Panc1 (cell line): ENCODE measurements at regions not wholly inside any gene's neighbourhood (a gene's known extent, or its start where the extent isn't known, plus 50 kb on each side); places are given as distances from the start of the nearest gene placed in this dataset.

Source experiments
- ATAC-seq: fragments of 200-7000 bp; cut with Tn5 transposase; 2 replicates; pipeline ENCODE4 v1.9.1; 2020; ENCODE audit warnings: mild to moderate bottlenecking, moderate library complexity
- BruUV-seq: library from RNA; stranded (reverse); fragments of 400-500 nt; replicated peaks from 2 replicates; lab custom pipeline; 2021; lab: Mats Ljungman, UMichigan
- CTCF ChIA-PET: fragments of 300-600 bp; sonication (Branson Sonifier 250); formaldehyde crosslinking; loops from one replicate; lab custom pipeline; 2022; ENCODE audit warnings: antibody characterized with exemption; lab: Charles Lee
- POLR2A ChIA-PET: fragments of 300-600 bp; sonication (Branson Sonifier 250); formaldehyde crosslinking; loops from one replicate; lab custom pipeline; 2022; ENCODE audit warnings: antibody characterized with exemption; lab: Charles Lee
- DNase-seq: peaks from one replicate; pipeline ENCODE4 v3.0.0-alpha.2; 2010; ENCODE audit warnings: low read depth, low spot score
- H3K27ac ChIP-seq: 2 replicates; pipeline ENCODE4 v1.5.1; 2011; ENCODE audit warnings: mild to moderate bottlenecking, low read length, inconsistent platforms
- H3K27me3 ChIP-seq: fragments of 200-500 bp; sonication (Bioruptor generic); 2 replicates; pipeline ENCODE4 v1.6.0; 2014; ENCODE audit warnings: low read length, inconsistent platforms; ENCODE audit not compliant: control insufficient read depth, insufficient read depth
- H3K36me3 ChIP-seq: fragments of 200-500 bp; sonication (Bioruptor generic); 2 replicates; pipeline ENCODE4 v1.5.1; 2014; ENCODE audit warnings: inconsistent platforms, mild to moderate bottlenecking, low read length, moderate library complexity; ENCODE audit not compliant: control insufficient read depth, insufficient read depth
- H3K4me1 ChIP-seq: 2 replicates; pipeline ENCODE4 v1.5.1; 2011; ENCODE audit warnings: inconsistent platforms, mild to moderate bottlenecking, low read length, moderate library complexity; ENCODE audit not compliant: control insufficient read depth, insufficient read depth
- H3K4me3 ChIP-seq, 2 experiments: 2 replicates each; pipeline ENCODE4 v1.5.1; 2011 to 2012; ENCODE audit warnings: low read depth in 2 of 2, low read length in 2 of 2, mild to moderate bottlenecking in 2 of 2, inconsistent platforms in 1 of 2, moderate library complexity in 1 of 2
- H3K9me3 ChIP-seq: fragments of 200-500 bp; sonication (Bioruptor generic); 2 replicates; pipeline ENCODE4 v1.5.1; 2014; ENCODE audit warnings: low read depth, mild to moderate bottlenecking, inconsistent platforms, low read length, moderate library complexity; ENCODE audit not compliant: control insufficient read depth, insufficient read depth
- POLR2AphosphoS5 ChIP-seq: IDR thresholded peaks from 2 replicates; pipeline ENCODE4 v1.6.1; 2012; ENCODE audit warnings: mild to moderate bottlenecking, low read depth, low read length, moderate library complexity
- SIN3A ChIP-seq: IDR thresholded peaks from 2 replicates; pipeline ENCODE4 v1.6.1; 2012; ENCODE audit warnings: low read depth, mild to moderate bottlenecking, low read length, moderate library complexity, borderline replicate concordance; ENCODE audit not compliant: insufficient read depth
- TCF7L2 ChIP-seq: IDR thresholded peaks from 2 replicates; pipeline ENCODE4 v1.6.1; 2011; ENCODE audit warnings: mild to moderate bottlenecking, low read depth, low read length, inconsistent platforms
- in situ Hi-C: cut with HindIII; loops from 2 replicates; pipeline ENCODE4 v1.10.0; 2016; ENCODE audit warnings: low sequenced_read_pairs, low pct_unique_long_range_greater_than_20kb
- intact Hi-C: fragments of 100-400 bp; cut with micrococcal nuclease; formaldehyde crosslinking; loops from one replicate; pipeline ENCODE4 v1.10.0; 2022; ENCODE audit not compliant: unreplicated experiment
- TF ChIP-seq, protein P1 (sequence below): fragments of 450-650 bp; IDR thresholded peaks from 2 replicates; pipeline ENCODE4 v1.5.1; 2017; ENCODE audit warnings: mild to moderate bottlenecking
- TF ChIP-seq, protein P2 (sequence below), 2 experiments: IDR thresholded peaks; 2 replicates each; pipeline ENCODE4 v1.6.1; 2011 to 2012; ENCODE audit warnings: low read depth in 2 of 2, control low read depth in 1 of 2, low read length in 1 of 2, mild to moderate bottlenecking in 1 of 2, moderate library complexity in 1 of 2; ENCODE audit not compliant: insufficient read depth in 1 of 2

DNA sequence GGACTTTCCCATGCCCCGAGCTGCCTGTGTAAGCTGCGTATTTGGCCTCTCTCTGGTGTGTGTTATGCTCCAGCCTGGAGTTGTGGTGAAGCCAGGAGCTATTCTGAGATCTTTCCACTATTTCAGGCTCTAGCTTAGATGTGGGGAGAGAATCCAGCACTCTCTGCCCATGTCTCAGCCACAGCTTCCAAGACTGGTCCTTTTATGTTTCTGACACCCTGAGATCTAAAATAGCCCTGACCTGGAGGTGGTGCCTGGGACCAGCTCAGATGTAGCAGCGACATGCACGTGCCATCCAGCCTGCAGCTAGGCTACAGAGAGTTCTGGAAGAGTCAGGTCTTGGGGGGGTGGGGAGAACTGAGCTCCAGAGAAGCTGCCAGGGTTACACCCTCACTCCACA lies 76.5 kb downstream of the TENT5C start:
- in situ Hi-C loops, result no loop called here
- TF ChIP-seq TCF7L2 (no peak), POLR2AphosphoS5 (no peak)
- ChIA-PET POLR2A (no interaction called here), CTCF (no interaction called here)
- Histone ChIP-seq H3K27ac (no peak overlapping the region), H3K4me1 (no peaks in the 10 kb centered on the region), H3K27me3 (no peaks in the 10 kb centered on the region), H3K9me3 (no peaks in the 10 kb centered on the region), H3K4me3 (no peak overlapping the region), H3K36me3 (no peaks in the 10 kb centered on the region)
- ATAC-seq (no peak), DNase-seq (no peak)
- no TSS peak for BruUV-seq
- intact Hi-C loops, result no loop called here

DNA sequence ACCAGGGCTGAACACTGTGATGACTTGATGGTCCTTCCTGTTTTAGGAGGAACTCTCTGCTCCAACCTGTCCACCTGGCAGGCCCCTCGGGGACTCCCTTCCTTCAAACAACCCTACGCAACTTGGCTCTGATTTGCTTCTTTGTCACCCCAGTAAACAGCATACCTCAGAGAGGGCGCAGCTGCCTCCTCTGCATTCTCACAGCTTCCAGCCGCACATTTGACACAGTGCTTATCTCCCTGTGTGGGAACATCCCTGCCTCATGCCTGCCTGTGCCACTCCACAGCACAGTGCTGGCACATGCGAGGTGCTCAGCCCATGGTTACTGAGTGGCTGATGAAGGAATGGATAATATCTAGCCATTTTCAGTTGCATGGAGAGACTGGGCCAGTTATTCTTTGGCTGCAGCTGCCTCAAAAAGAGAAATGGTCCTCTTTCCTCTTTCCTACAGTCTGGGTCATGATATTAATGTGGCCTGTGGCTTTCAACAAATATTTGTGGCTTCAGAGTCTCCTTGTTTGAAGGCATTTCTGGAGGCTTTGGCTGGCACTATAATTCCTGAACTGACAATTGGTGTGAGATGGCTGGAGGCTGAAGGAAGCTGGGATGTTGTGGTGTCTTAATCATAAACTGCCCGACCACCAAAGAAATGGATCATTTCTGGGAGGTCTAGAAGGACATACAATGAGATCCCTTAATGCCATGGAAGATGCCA lies 77.9 kb downstream of the TENT5C start:
- no TSS peak for BruUV-seq
- DNase-seq (no peak), ATAC-seq (no peak)
- ChIA-PET CTCF (no interaction called here), POLR2A (no interaction called here)
- Histone ChIP-seq H3K9me3 (no peaks in the 10 kb centered on the region), H3K4me3 (no peak overlapping the region), H3K27me3 (no peaks in the 10 kb centered on the region), H3K4me1 (no peaks in the 10 kb centered on the region), H3K36me3 (no peaks in the 10 kb centered on the region), H3K27ac (no peak overlapping the region)
- TF ChIP-seq, protein P1, sequence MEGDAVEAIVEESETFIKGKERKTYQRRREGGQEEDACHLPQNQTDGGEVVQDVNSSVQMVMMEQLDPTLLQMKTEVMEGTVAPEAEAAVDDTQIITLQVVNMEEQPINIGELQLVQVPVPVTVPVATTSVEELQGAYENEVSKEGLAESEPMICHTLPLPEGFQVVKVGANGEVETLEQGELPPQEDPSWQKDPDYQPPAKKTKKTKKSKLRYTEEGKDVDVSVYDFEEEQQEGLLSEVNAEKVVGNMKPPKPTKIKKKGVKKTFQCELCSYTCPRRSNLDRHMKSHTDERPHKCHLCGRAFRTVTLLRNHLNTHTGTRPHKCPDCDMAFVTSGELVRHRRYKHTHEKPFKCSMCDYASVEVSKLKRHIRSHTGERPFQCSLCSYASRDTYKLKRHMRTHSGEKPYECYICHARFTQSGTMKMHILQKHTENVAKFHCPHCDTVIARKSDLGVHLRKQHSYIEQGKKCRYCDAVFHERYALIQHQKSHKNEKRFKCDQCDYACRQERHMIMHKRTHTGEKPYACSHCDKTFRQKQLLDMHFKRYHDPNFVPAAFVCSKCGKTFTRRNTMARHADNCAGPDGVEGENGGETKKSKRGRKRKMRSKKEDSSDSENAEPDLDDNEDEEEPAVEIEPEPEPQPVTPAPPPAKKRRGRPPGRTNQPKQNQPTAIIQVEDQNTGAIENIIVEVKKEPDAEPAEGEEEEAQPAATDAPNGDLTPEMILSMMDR, result no peak
- TF ChIP-seq, protein P2, sequence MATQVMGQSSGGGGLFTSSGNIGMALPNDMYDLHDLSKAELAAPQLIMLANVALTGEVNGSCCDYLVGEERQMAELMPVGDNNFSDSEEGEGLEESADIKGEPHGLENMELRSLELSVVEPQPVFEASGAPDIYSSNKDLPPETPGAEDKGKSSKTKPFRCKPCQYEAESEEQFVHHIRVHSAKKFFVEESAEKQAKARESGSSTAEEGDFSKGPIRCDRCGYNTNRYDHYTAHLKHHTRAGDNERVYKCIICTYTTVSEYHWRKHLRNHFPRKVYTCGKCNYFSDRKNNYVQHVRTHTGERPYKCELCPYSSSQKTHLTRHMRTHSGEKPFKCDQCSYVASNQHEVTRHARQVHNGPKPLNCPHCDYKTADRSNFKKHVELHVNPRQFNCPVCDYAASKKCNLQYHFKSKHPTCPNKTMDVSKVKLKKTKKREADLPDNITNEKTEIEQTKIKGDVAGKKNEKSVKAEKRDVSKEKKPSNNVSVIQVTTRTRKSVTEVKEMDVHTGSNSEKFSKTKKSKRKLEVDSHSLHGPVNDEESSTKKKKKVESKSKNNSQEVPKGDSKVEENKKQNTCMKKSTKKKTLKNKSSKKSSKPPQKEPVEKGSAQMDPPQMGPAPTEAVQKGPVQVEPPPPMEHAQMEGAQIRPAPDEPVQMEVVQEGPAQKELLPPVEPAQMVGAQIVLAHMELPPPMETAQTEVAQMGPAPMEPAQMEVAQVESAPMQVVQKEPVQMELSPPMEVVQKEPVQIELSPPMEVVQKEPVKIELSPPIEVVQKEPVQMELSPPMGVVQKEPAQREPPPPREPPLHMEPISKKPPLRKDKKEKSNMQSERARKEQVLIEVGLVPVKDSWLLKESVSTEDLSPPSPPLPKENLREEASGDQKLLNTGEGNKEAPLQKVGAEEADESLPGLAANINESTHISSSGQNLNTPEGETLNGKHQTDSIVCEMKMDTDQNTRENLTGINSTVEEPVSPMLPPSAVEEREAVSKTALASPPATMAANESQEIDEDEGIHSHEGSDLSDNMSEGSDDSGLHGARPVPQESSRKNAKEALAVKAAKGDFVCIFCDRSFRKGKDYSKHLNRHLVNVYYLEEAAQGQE (IDR thresholded peaks at IDR 0.05; ENCODE audit: insufficient read depth in 1 of 2, low read depth in 2 of 2, low read length in 1 of 2), result no peak
- no peak for TF ChIP-seq TCF7L2
- no peak for TF ChIP-seq SIN3A
- no peak for TF ChIP-seq POLR2AphosphoS5
- intact Hi-C loops (no loop called here), in situ Hi-C loops (no loop called here)
